ENCODE measurements at regions not wholly inside any gene's neighbourhood (a gene's known extent, or its start where the extent isn't known, plus 50 kb on each side); places are given as distances from the start of the nearest gene placed in this dataset.

- TF ChIP-seq ATF2 (CRISPR knock-in tag; IDR thresholded peaks at IDR 0.05) (no peak), ARID3A (IDR thresholded peaks at IDR 0.05; ENCODE audit: borderline replicate concordance, low read depth, low read length) (peak; percentile 72; the same call in 1 of the 2 replicates), RBM14 (IDR thresholded peaks at IDR 0.05; ENCODE audit: borderline replicate concordance, insufficient read depth, low read depth, low read length) (no peak), ZKSCAN8 (CRISPR knock-in tag; IDR thresholded peaks at IDR 0.05) (no peak), FOXP4 (CRISPR knock-in tag; IDR thresholded peaks at IDR 0.05; ENCODE audit: borderline replicate concordance) (no peak), ZNF384 (IDR thresholded peaks at IDR 0.05; ENCODE audit: low read depth, low read length) (0 out of 2 replicates have a peak, but pooled peaks have one; percentile 5), AFF4 (CRISPR knock-in tag; IDR thresholded peaks at IDR 0.05) (no peak), ZNF717 (CRISPR knock-in tag; IDR thresholded peaks at IDR 0.05) (no peak), TRIM28 (IDR thresholded peaks at IDR 0.05) (no peak), RCOR1 (IDR thresholded peaks at IDR 0.05; ENCODE audit: borderline replicate concordance in 1 of 2, low read depth in 2 of 2, low read length in 2 of 2) (peak in 1 of 2 experiments; percentile 67; a peak in 2 of 4 replicates), SMARCB1 (IDR thresholded peaks at IDR 0.05; ENCODE audit: insufficient read length, low read depth) (no peak), ZFP36 (IDR thresholded peaks at IDR 0.05; ENCODE audit: low read depth, low read length, partially characterized antibody) (no peak), ARID1B (IDR thresholded peaks at IDR 0.05) (no peak), TCFL5 (CRISPR knock-in tag; conservative IDR thresholded peaks at IDR 0.05) (no peak), ATF6 (CRISPR knock-in tag; IDR thresholded peaks at IDR 0.05) (no peak), HDAC1 (IDR thresholded peaks at IDR 0.05) (no peak)
Observed at GRCh38 chr6:134822920-134823709, 126.8 kb downstream of the ALDH8A1 start (continued).
